ENCODE measurements at regions not wholly inside any gene's neighbourhood (a gene's known extent, or its start where the extent isn't known, plus 50 kb on each side); places are given as distances from the start of the nearest gene placed in this dataset.

DNA sequence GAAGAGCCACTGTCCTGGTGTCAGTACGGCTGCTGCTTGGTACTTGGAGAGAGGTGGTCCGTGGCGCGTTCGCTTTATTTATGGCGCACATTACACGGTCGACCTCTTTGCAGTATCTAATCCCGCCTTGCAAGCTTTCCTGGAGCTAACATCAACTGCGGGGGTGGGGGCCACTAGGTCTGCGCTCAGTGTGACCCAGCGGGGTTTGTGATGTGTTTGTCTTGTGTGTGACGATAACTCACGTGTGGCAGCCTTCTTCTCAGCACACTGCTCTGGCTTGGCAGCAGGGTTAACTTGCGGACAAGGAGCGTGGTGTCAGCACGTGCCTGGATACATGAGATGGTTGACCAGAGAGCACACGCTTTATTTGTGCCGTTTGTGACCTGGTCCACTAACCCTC is 122.2 kb upstream of the RTL1 start:
- no peak for DNase-seq (ENCODE audit: low read depth)

DNA sequence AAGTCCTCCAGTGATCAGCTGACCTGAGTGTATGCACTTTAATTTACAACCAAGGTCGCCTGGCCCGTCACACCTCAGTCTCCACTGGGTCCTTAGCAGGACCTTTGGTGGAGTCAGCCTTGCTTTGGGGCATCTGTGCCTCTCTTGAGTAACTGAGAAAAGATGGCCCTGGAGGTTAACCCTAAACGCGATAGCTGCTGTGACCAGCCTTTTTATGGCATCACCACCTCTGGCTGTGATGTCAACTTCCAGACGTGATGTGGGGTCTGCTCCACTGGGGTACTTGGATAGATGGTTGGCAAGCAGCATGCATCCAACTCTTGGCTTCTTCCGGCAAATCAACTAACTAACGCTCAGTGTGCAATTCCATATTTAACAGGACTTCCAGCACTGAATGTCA is 122.8 kb upstream of the RTL1 start:
- no peak for DNase-seq (ENCODE audit: low read depth)

- DNase-seq (ENCODE audit: low read depth): no peak
These were observed 123.8 kb upstream of the RTL1 start for GRCh38 chr14:101027291-101027690.

- DNase-seq (ENCODE audit: low read depth): no peak
These were observed 124.4 kb upstream of the RTL1 start for GRCh38 chr14:101027966-101028365.

GRCh38 chr14:101028971-101029667 is 125.6 kb upstream of the RTL1 start:
- DNase-seq (ENCODE audit: low read depth): no peak

DNA sequence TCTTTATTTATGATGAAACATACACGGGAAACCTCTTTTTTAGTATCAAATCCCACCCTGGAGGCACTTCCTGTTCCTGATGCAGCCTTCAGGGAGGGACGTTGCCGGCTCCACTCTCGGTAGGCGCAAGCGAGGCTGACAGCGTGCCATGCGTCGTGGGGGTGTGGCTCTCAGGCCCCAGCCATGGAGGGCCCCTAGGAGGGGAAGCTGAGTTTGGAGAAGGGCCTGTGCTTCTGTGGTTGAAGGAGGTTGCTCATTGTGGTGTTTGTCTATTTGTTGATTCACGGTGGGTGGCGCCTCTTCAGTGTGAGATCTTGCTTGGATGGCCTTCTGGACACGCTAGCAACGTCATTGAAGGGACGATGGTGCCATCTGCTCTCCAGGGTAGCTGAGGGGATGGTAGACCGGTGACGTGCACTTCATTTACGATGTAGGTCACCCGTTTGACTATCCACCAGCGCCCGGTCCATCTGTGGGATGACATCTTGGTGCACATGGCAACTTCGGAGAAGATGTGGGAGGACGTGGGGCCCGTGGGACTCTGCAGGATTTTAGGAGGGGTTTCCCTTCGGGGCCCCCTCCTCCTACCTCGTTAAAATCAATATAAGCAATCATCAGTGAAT is 126.3 kb upstream of the RTL1 start:
- DNase-seq (ENCODE audit: low read depth): no peak

- DNase-seq (ENCODE audit: low read depth): no peak
These were observed 127.1 kb upstream of the RTL1 start for GRCh38 chr14:101030586-101030985.

- DNase-seq (ENCODE audit: low read depth): no peak
These were observed 127.7 kb upstream of the RTL1 start for GRCh38 chr14:101031186-101031585.

DNA sequence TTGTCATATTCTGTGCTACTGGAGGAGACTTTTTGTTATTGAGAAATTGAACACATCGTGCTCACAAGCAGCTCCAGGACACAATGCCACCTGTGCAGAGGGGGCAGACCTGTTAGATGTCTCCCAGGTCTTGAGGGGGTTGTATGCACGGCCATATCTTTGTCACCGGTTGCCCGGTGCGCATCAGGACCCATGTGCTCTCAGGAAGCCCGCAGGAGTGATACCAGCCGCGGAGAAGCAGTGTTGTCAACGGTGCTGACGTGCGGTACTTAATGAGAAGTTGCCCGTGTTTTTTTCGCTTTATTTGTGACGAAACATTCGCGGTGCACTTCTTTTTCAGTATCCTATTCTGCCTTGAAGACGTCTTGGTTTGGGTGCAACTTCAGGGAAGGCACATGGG is 128.2 kb upstream of the RTL1 start:
- DNase-seq (ENCODE audit: low read depth): no peak

DNA sequence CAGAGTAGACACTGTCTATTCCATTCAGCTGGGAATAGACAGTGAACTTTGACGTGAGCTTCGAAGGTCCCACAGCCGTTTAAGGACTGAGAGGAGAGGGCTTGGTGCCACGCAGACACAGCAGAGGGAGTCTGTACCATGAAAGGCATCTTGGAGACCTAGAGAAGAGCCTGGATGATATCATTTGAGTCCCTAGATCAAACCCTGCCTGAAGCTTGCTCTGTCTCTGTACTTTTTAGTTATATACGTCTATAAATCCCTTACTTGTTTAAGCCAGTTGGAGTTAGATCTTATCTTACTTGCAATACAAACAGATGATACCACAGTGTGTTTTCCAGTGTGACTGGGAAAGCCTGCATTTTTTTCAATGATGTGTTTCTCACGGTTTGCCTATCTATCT is 128.9 kb upstream of the RTL1 start:
- DNase-seq (ENCODE audit: low read depth): peak; percentile 16

- no peak for DNase-seq (ENCODE audit: low read depth)
These were observed 129.5 kb upstream of the RTL1 start for GRCh38 chr14:101033006-101033405.

- DNase-seq (ENCODE audit: low read depth): no peak
These were observed 130.1 kb upstream of the RTL1 start for GRCh38 chr14:101033446-101034165.

DNA sequence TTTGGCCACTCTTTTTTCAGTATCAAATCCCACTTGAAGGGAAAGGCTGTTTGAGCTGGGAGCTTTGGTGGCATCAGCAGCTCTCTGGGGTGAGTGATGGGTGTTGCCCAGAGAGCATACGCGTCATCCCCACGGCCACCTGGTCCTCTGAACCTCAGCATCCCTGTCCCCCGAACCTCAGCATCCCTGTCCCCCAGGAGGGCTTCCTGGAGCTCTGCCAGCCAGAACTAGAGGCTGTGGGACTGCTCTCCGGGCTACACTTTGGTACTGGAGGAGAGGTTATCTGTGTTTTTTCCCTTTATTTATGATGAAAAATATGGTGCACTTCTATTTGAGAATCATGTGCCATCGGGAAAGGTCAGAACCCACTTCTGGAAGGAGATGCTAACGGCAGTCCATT is 131.5 kb upstream of the RTL1 start:
- DNase-seq (ENCODE audit: low read depth): no peak

DNA sequence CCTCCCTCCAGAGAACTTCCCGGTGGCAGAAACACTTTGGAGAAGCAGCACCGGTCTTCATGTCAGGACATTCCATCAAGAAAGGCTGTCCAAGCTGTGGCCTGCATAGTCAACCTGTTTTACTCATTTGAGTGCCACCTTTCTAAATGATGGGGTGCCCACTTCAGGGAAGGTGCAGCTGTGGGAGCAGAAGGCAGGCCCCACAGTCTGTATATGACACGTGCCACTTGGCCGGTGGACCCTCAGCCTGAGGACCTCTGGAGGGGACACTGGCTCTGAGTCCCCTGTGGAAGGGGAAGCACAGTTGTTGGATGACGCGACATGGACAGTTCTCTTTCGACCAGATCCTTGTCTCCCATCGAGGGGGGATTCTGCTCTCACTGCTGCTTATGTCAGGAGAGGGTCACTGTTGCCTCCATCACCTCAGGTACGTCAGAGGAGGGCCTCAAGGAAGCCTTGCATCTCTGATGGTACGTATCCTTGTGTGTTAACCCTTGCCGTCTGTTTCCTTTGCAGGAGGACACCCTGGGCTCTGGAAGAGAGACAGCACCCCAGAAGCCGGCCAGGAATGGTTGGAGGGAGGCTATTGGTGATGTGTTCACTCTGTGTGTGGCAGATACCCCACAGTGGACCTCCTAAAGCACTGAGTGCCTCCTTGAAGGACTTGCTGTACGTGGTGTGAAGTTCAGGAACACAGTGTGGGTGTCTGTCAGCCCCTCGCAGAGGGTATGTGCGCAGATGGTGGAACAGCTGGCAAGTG is 132.1 kb upstream of the RTL1 start:
- DNase-seq (ENCODE audit: low read depth): no peak

- no peak for DNase-seq (ENCODE audit: low read depth)
These were observed 133.7 kb upstream of the RTL1 start for GRCh38 chr14:101037021-101037817.

DNA sequence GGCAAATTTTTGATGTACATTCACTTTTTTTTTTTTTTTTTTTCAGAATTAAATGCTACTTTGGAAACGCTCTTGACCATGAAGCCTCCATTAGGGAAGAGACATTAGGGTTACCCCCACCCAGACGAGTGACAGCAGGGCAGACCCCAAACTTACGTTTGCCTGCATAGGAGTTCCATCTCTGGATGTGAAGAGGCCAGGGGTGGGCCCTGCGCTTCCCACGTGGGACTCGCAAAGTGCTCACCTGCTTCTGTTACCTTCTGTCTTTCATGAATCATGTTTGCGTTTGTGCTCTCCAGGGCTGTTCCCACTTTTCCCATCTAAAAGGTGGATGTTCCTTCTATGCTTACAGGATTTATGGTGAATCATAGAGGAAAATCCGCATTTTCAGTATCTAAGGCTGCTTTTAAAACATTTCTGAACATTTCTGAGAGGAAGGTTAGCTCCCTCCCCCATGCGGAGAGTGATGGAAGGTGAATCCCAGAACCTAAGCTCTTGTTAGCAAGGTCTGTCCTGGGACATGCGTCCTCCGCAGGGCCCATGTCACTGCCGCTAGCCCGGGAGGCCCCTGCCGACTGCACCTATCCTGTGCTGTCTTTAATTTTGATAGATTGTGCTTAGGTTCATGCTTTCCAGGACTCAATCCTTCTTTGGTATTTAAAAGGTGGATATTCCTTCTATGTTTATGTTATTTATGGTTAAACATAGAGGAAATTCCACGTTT is 135.7 kb upstream of the RTL1 start:
- no peak for DNase-seq (ENCODE audit: low read depth)

- no peak for DNase-seq (ENCODE audit: low read depth)
These were observed 136.2 kb upstream of the RTL1 start for GRCh38 chr14:101039755-101040138.

- no peak for DNase-seq (ENCODE audit: low read depth)
These were observed 137.3 kb upstream of the RTL1 start for GRCh38 chr14:101040538-101041442.

GRCh38 chr14:101043891-101044290 is 140.4 kb upstream of the RTL1 start:
- DNase-seq (ENCODE audit: low read depth): no peak

DNA sequence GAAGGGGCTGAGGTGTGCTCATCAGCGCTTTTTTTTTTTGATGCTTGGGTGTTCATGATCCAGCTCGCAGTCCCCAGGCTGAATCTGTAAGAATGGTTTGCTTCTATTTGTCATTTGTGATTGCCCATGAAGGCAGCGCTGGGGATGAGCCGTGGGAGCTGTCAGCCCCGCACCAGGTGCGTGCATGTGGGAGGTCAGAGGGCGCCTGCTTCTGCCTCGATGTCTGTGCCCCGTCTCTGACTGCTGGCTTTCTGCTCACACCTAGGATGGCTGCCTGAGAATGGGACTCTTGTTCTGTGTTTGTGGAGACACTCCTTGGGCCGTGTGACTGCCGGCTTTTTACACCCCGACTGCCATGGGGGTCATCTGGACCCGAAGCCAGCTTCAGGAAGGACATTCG is 141.2 kb upstream of the RTL1 start:
- no peak for DNase-seq (ENCODE audit: low read depth)
